OCI-LY3 (cell line): ENCODE measurements at regions not wholly inside any gene's neighbourhood (a gene's known extent, or its start where the extent isn't known, plus 50 kb on each side); places are given as distances from the start of the nearest gene placed in this dataset.

Experiments used
- CTCF ChIP-seq: fragments of 200-600, 300-600 bp; sonication (generic); IDR thresholded peaks from 2 replicates; pipeline ENCODE4 v1.5.1; 2014; ENCODE audit warnings: antibody characterized with exemption, low read length, low read depth
- EZH2phosphoT487 ChIP-seq: fragments of 200-600 bp; shearing (Covaris generic); IDR thresholded peaks from 2 replicates; pipeline ENCODE4 v1.6.1; 2018; ENCODE audit warnings: antibody characterized with exemption, mixed run types, low read depth

GRCh38 chr4:96352051-96352517 lies 512.2 kb downstream of the PDHA2 start:
- TF ChIP-seq CTCF: peak; percentile 53
- TF ChIP-seq EZH2phosphoT487: no peak
